ENCODE measurements at regions not wholly inside any gene's neighbourhood (a gene's known extent, or its start where the extent isn't known, plus 50 kb on each side); places are given as distances from the start of the nearest gene placed in this dataset.
"Not testable (repeated sequence)": the region's sequence is repeated elsewhere in the genome, so short reads cannot be mapped to it uniquely, and the experiment has no call there.

DNA sequence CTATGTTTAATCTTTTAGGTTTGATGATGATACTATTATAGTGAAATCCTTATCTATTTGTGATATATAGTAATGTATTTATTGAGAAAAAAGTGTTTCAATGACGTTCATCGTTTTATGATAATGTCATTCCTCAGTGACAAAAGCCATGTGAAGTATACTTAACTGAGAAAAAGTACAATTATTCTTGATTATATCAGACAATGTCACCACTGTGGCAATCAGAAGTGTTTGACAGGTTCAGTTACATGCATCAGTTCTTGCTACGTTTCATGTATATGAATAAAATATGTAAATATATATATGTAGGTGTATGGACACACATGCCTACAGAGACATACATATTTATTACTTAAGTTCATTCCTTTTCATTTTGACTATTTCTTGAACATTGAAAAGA lies 341.5 kb upstream of the CDH10 start:
- Histone ChIP-seq H3K9me3 (peaks cover 50% of the 10 kb centered on the region), H3K4me1 (ENCODE audit: low read depth) (no peaks in the 10 kb centered on the region), H3K36me3 (ENCODE audit: low read depth) (no peaks in the 10 kb centered on the region), H3K4me3 (no peak overlapping the region)
- ATAC-seq (no peak), DNase-seq (no peak)
- TF ChIP-seq, protein P1, sequence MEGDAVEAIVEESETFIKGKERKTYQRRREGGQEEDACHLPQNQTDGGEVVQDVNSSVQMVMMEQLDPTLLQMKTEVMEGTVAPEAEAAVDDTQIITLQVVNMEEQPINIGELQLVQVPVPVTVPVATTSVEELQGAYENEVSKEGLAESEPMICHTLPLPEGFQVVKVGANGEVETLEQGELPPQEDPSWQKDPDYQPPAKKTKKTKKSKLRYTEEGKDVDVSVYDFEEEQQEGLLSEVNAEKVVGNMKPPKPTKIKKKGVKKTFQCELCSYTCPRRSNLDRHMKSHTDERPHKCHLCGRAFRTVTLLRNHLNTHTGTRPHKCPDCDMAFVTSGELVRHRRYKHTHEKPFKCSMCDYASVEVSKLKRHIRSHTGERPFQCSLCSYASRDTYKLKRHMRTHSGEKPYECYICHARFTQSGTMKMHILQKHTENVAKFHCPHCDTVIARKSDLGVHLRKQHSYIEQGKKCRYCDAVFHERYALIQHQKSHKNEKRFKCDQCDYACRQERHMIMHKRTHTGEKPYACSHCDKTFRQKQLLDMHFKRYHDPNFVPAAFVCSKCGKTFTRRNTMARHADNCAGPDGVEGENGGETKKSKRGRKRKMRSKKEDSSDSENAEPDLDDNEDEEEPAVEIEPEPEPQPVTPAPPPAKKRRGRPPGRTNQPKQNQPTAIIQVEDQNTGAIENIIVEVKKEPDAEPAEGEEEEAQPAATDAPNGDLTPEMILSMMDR (IDR thresholded peaks at IDR 0.05): no peak
- intact Hi-C loops (cut with DNase I, micrococcal nuclease): no loop called here

DNA sequence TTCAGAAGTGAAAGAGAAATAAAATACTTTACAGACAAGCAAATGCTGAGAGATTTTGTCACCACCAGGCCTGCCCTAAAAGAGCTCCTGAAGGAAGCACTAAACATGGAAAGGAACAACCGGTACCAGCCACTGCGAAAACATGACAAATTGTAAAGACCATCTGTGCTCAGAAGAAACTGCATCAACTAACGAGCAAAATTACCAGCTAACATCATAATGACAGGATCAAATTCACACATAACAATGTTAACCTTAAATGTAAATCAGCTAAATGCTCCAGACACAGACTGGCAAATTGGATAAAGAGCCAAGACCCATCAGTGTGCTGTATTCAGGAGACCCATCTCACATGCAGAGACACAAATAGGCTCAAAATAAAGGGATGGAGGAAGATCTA lies 333.8 kb upstream of the CDH10 start:
- DNase-seq; intact Hi-C loops (cut with DNase I, micrococcal nuclease); H3K4me1 ChIP-seq (ENCODE audit: low read depth); H3K4me3 ChIP-seq; H3K36me3 ChIP-seq (ENCODE audit: low read depth); ATAC-seq: not testable (repeated sequence)
- peaks cover 19% of the 10 kb centered on the region for H3K9me3 ChIP-seq

DNA sequence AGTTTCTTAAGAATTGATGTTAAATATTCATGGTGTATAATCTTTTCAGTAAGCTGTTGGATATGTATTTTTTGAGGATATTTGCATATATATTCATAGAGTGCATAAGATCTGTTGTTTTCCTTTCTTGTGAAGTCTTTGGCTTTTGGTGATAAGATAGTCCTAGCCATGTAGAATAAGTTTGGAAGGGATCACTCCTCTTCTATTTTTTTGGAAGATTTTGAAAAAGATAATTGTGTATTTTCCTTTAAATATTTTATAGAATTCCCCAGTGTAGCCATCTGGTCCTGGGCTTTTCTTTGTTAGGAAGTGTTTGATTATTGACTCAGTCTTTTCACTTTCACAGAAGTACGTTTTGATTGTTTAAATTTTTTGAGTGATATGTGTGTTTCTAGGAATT lies 318.8 kb upstream of the CDH10 start:
- Histone ChIP-seq H3K36me3 (ENCODE audit: low read depth) (no peaks in the 10 kb centered on the region), H3K4me3 (no peak overlapping the region), H3K4me1 (ENCODE audit: low read depth) (no peaks in the 10 kb centered on the region), H3K9me3 (peaks cover 54% of the 10 kb centered on the region)
- TF ChIP-seq, protein P1 (IDR thresholded peaks at IDR 0.05): no peak
- intact Hi-C loops (cut with DNase I, micrococcal nuclease): no loop called here
- DNase-seq: no peak
- no peak for ATAC-seq

DNA sequence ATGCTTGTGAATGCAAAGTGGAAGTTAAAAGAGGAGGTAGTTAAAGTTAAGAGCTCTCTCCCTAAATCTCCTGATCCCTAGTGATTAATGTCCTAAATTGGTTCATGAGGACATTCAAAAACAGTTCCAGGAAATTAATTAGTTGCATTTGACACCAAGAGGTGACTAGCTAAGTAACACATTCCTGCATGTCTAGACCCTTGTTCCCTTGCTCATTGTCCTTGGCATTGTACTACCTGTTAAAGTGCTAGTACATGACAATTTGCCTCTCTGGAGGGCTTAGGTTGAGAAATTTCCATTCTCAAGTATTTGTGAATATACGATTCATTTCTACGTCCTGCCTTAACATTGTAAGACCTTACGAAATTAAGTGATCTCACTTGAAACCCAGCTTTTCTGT lies 278.6 kb upstream of the CDH10 start:
- TF ChIP-seq, protein P1 (IDR thresholded peaks at IDR 0.05): no peak
- Histone ChIP-seq H3K36me3 (ENCODE audit: low read depth) (no peaks in the 10 kb centered on the region), H3K4me3 (no peak overlapping the region), H3K4me1 (ENCODE audit: low read depth) (no peaks in the 10 kb centered on the region), H3K9me3 (peaks cover 47% of the 10 kb centered on the region)
- no peak for ATAC-seq
- DNase-seq: no peak
- intact Hi-C loops (cut with DNase I, micrococcal nuclease): no loop called here

DNA sequence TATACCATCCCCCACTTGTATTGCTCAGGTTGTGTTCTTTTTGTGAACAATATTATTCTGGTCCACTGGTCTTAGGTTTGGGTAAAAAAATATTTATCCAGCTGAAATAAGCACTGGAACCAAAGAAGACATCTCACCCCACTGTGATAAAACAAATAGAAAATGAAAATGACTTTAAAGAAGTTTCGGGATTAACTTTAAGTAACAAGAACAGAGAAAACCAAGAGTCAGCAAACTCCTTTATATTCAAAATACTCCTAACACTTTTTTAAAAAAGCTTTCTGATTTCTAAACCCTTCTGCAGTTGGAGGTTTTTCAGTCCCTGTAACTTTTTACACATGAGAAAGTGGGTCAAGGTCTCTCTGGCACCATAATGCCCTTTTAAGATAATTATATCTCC lies 273.9 kb upstream of the CDH10 start:
- ATAC-seq: no peak
- H3K4me3 ChIP-seq: no peak overlapping the region
- no peaks in the 10 kb centered on the region for H3K4me1 ChIP-seq (ENCODE audit: low read depth)
- intact Hi-C loops (cut with DNase I, micrococcal nuclease): no loop called here
- TF ChIP-seq, protein P1 (IDR thresholded peaks at IDR 0.05): no peak
- no peaks in the 10 kb centered on the region for H3K36me3 ChIP-seq (ENCODE audit: low read depth)
- peaks cover 36% of the 10 kb centered on the region for H3K9me3 ChIP-seq
- no peak for DNase-seq

DNA sequence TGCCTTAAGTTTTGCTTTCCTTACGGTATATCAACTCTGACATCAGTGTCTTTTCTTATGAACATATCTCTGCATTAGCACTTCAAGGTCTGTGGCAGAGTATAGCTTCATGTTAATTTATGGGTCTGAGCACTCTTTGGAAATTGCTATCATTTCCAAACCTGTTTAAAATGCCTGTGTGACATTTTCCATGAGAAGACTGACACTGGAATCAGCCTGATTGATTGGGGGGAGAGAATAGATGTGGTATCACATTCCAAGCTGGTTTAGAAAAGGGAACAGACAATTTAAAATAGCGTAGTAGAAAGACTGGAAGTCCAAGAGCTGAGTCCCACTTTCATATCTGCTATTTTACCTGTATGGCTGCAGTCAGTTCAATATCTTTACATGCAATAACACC lies 272.1 kb upstream of the CDH10 start:
- Histone ChIP-seq H3K9me3 (peaks cover 39% of the 10 kb centered on the region), H3K4me1 (ENCODE audit: low read depth) (no peaks in the 10 kb centered on the region), H3K36me3 (ENCODE audit: low read depth) (no peaks in the 10 kb centered on the region), H3K4me3 (no peak overlapping the region)
- intact Hi-C loops (cut with DNase I, micrococcal nuclease): no loop called here
- DNase-seq (no peak), ATAC-seq (no peak)
- TF ChIP-seq, protein P1 (IDR thresholded peaks at IDR 0.05): no peak
